Endothelial cell of umbilical vein (primary cell): ENCODE measurements at regions not wholly inside any gene's neighbourhood (a gene's known extent, or its start where the extent isn't known, plus 50 kb on each side); places are given as distances from the start of the nearest gene placed in this dataset.
"Not testable (repeated sequence)": the region's sequence is repeated elsewhere in the genome, so short reads cannot be mapped to it uniquely, and the experiment has no call there.

ENCODE experiments used
- BruUV-seq: library from RNA; stranded (reverse); fragments of 400-500 nt; replicated peaks from 2 replicates; lab custom pipeline; 2021; lab: Mats Ljungman, UMichigan
- CTCF ChIA-PET: fragments of 300-600, 350-600 bp; sonication (Branson Sonifier 250); formaldehyde crosslinking; loops from one replicate; lab custom pipeline; 2021; ENCODE audit warnings: antibody characterized with exemption, inconsistent platforms; lab: Charles Lee
- POLR2A ChIA-PET: fragments of 300-600, 350-600 bp; sonication (Branson Sonifier 250); formaldehyde crosslinking; loops from one replicate; lab custom pipeline; 2021; ENCODE audit warnings: antibody characterized with exemption, inconsistent platforms; lab: Charles Lee
- DNase-seq: peaks from one replicate; pipeline ENCODE4 v3.0.0-alpha.2; 2011; ENCODE audit warnings: low read depth, low spot score
- FAIRE-seq: peaks from 2 replicates; lab custom pipeline; 2011; peaks lifted over from hg19 to GRCh38; lab: Jason Lieb, UNC
- H2AFZ ChIP-seq: 2 replicates; pipeline ENCODE4 v1.6.0; 2012; ENCODE audit warnings: low read depth, low read length, control low read depth, inconsistent platforms
- H3K27ac ChIP-seq: 2 replicates; pipeline ENCODE4 v1.5.1; 2011; ENCODE audit warnings: low read depth, mild to moderate bottlenecking, control low read depth, low read length, moderate library complexity; ENCODE audit not compliant: insufficient read depth
- H3K27me3 ChIP-seq, 2 experiments: 2 replicates each; pipeline versions ENCODE4 v1.6.0 to v1.6.1; 2011; ENCODE audit warnings: low read length in 2 of 2, mixed read lengths in 1 of 2; ENCODE audit not compliant: control insufficient read depth in 2 of 2, insufficient read depth in 2 of 2
- H3K36me3 ChIP-seq, 2 experiments: 2 replicates in 1 of 2; 3 replicates in 1 of 2; pipeline ENCODE4 v1.5.1; 2011; ENCODE audit warnings: low read length in 2 of 2, mild to moderate bottlenecking in 1 of 2, moderate library complexity in 1 of 2; ENCODE audit not compliant: control insufficient read depth in 2 of 2, insufficient read depth in 2 of 2; ENCODE audit errors: extremely low read depth in 1 of 2
- H3K4me1 ChIP-seq: 3 replicates; pipeline ENCODE4 v1.5.1; 2011; ENCODE audit warnings: mild to moderate bottlenecking, low read length; ENCODE audit not compliant: control insufficient read depth, insufficient read depth; ENCODE audit errors: extremely low read depth
- H3K4me2 ChIP-seq: 2 replicates; pipeline ENCODE4 v1.6.1; 2011; ENCODE audit warnings: low read length, control low read depth, mixed read lengths; ENCODE audit not compliant: insufficient read depth
- H3K4me3 ChIP-seq, 3 experiments: fragments of 200-600 bp in 1 of 3; sonication (generic), shearing (Covaris generic) in 1 of 3; replicated peaks in 1 of 3; 2 replicates each; pipeline ENCODE4 v1.5.1; 2011 to 2016; ENCODE audit warnings: control low read depth in 3 of 3, low read length in 3 of 3, mild to moderate bottlenecking in 2 of 3, inconsistent platforms in 1 of 3, low read depth in 1 of 3, moderate library complexity in 1 of 3; ENCODE audit not compliant: insufficient read depth in 1 of 3
- H3K79me2 ChIP-seq: 2 replicates; pipeline ENCODE4 v1.6.0; 2012; ENCODE audit warnings: low read length, inconsistent platforms; ENCODE audit not compliant: control insufficient read depth, insufficient read depth
- H3K9ac ChIP-seq: replicated peaks from 2 replicates; pipeline ENCODE3; 2011; ENCODE audit warnings: low read length, control low read depth; ENCODE audit not compliant: insufficient read depth; ENCODE audit errors: extremely low read depth
- H3K9me1 ChIP-seq: replicated peaks from 3 replicates; pipeline ENCODE4 v1.6.0; 2011; ENCODE audit warnings: mild to moderate bottlenecking, low read length; ENCODE audit not compliant: control insufficient read depth, insufficient read depth; ENCODE audit errors: extremely low read depth
- H3K9me3 ChIP-seq: replicated peaks from 2 replicates; pipeline ENCODE4 v1.5.1; 2012; ENCODE audit warnings: low read length, inconsistent platforms; ENCODE audit not compliant: control insufficient read depth, insufficient read depth
- H4K20me1 ChIP-seq: replicated peaks from 2 replicates; pipeline ENCODE3; 2011; ENCODE audit warnings: mild to moderate bottlenecking, low read length; ENCODE audit not compliant: control insufficient read depth, insufficient read depth; ENCODE audit errors: extremely low read depth
- EZH2 ChIP-seq: IDR thresholded peaks from 2 replicates; pipeline ENCODE4 v1.6.1; 2012; ENCODE audit warnings: borderline replicate concordance, low read depth, mild to moderate bottlenecking, moderate library complexity, low read length, inconsistent platforms; ENCODE audit not compliant: severe bottlenecking
- FOS ChIP-seq: IDR thresholded peaks from 2 replicates; pipeline ENCODE4 v1.6.1; 2011; ENCODE audit warnings: mild to moderate bottlenecking, low read length, moderate library complexity, borderline replicate concordance; ENCODE audit not compliant: insufficient read depth
- GATA2 ChIP-seq: IDR thresholded peaks from 2 replicates; pipeline ENCODE4 v1.7.0; 2011; ENCODE audit warnings: low read depth, mild to moderate bottlenecking, moderate library complexity, mixed read lengths, low read length; ENCODE audit not compliant: insufficient read length, insufficient read depth
- JUN ChIP-seq: IDR thresholded peaks from 2 replicates; pipeline ENCODE4 v1.6.1; 2011; ENCODE audit warnings: borderline replicate concordance, low read depth; ENCODE audit not compliant: insufficient read length, insufficient read depth
- MYC ChIP-seq: IDR thresholded peaks from one replicate; pipeline ENCODE4 v1.6.1; 2011; ENCODE audit warnings: mild to moderate bottlenecking, low read depth, low read length
- POLR2A ChIP-seq: IDR thresholded peaks from 2 replicates; pipeline ENCODE4 v1.6.1; 2012; ENCODE audit warnings: low read depth, mild to moderate bottlenecking, control low read depth, low read length
- dilution Hi-C: fragments of 300-500 bp; cut with MboI; formaldehyde crosslinking; loops from one replicate; pipeline ENCODE4 v1.15.0; 2019; ENCODE audit warnings: low sequenced_read_pairs; ENCODE audit not compliant: extremely low pct_ligation_motif_present
- intact Hi-C: fragments of 100-400 bp; cut with micrococcal nuclease; formaldehyde crosslinking; loops from one replicate; pipeline ENCODE4 v1.10.0; 2022

DNA sequence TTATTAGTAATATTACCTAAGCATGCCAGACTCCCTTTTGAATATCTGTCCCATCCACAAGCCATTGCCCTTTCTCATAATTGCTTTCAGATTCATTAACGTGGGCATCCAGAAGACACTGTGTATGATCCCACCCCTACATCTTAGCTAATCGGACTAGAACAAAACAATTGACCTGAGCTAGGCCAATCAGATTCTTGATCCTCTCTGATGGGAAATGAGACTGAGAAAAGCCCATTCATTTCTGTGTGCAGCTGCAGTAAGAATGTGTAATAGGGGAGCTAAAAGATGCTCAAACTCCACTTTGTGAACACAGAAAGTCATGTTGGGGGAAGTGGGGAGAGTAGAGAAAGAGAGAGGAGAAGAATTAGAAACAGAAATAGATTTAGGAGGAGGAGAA, 281.7 kb upstream of the G2E3 start:
- Histone ChIP-seq H3K4me2 (no peak overlapping the region), H3K4me1 (no peaks in the 10 kb centered on the region), H3K4me3 (no peak overlapping the region), H3K27ac (no peak overlapping the region), H3K9me3 (no peaks in the 10 kb centered on the region), H3K36me3 (no peaks in the 10 kb centered on the region), H2AFZ (no peak overlapping the region), H4K20me1 (no peaks in the 10 kb centered on the region), H3K9me1 (no peaks in the 10 kb centered on the region), H3K79me2 (no peaks in the 10 kb centered on the region), H3K9ac (no peak overlapping the region), H3K27me3 (peaks cover 5 to 23% of the 10 kb centered on the region in 2 experiments)
- ChIA-PET CTCF (interaction anchor here (1.5 kb wide), 1 partner anchor 63 kb away, joined by 6 read pairs; no protein-coding TSS in a partner anchor), POLR2A (no interaction called here)
- intact Hi-C loops = no loop called here
- DNase-seq = no peak
- no peak for FAIRE-seq
- dilution Hi-C loops = no loop called here
- TF ChIP-seq JUN (no peak), FOS (no peak), GATA2 (no peak), MYC (no peak), POLR2A (no peak), EZH2 (no peak)
- BruUV-seq = no TSS peak

DNA sequence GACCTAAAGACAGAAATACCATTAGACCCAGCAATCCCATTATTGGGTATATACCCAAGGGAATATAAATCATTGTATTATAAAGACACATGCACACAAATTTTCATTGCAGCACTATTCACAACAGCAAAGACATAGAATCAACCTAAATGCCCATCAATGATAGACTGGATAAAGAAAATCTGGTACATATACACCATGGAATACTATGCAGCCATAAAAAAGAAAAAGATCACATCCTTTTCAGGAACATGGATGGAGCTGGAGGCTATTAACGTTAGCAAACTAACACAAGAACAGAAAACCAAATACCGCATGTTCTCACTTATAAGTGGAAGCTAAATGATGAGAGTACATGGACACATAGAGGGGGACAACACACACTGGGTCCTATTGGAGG, 280.1 kb upstream of the G2E3 start:
- H3K4me3 ChIP-seq, H3K27ac ChIP-seq, H3K9me3 ChIP-seq, H3K79me2 ChIP-seq, H3K9me1 ChIP-seq, H3K4me1 ChIP-seq, POLR2A ChIA-PET, H3K9ac ChIP-seq, intact Hi-C loops, H2AFZ ChIP-seq, H3K4me2 ChIP-seq, H3K36me3 ChIP-seq, BruUV-seq, DNase-seq, H4K20me1 ChIP-seq, dilution Hi-C loops, FAIRE-seq: not testable (repeated sequence)
- peaks cover 2 to 15% of the 10 kb centered on the region in 2 experiments for H3K27me3 ChIP-seq
- CTCF ChIA-PET = interaction anchor here (1.5 to 1.9 kb wide), 2 partner anchors 9 to 65 kb away, joined by 3 to 6 read pairs; no protein-coding TSS in a partner anchor
